EL (cell line): ENCODE measurements at regions not wholly inside any gene's neighbourhood (a gene's known extent, or its start where the extent isn't known, plus 50 kb on each side); places are given as distances from the start of the nearest gene placed in this dataset.

ENCODE experiments used
- DNase-seq: peaks from one replicate; pipeline ENCODE4 v3.0.0-alpha.2; 2016

DNA sequence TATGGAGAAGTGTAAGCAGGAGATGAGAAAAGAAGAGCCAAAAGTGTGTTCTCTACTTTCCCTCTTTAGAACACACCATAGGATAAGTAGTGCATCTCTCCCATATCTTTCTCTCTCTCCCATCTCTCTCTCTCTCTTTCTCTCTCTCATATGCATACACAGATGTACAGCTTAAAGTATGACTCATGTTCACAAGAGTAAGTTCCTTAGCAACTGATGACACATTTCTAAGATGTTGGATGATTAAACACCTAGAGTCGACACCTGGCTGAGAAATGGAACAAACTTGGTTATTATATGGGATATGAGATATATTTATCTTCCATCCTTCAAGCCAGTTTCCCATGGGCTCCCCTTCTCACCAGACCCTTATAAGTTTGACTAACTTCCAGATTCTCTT lies 113.5 kb downstream of the TMEM132E start:
- no peak for DNase-seq
